Medulla oblongata (tissue), 1 donor: ENCODE measurements at regions not wholly inside any gene's neighbourhood (a gene's known extent, or its start where the extent isn't known, plus 50 kb on each side); places are given as distances from the start of the nearest gene placed in this dataset.

ENCODE experiments used
- DNase-seq: peaks from one replicate; pipeline ENCODE4 v3.0.0-alpha.2; 2015; ENCODE audit errors: extremely low spot score

- DNase-seq, result no peak
Measured at GRCh38 chr2:67039517-67040103, 357.5 kb upstream of the ETAA1 start.

GRCh38 chr2:67041051-67041450, 356.1 kb upstream of the ETAA1 start:
- no peak for DNase-seq

- DNase-seq, result no peak
Measured at GRCh38 chr2:67043781-67044478, 353.2 kb upstream of the ETAA1 start.

GRCh38 chr2:67046591-67046990, 350.5 kb upstream of the ETAA1 start:
- no peak for DNase-seq

- DNase-seq, result no peak
Measured at GRCh38 chr2:67048314-67048713, 348.8 kb upstream of the ETAA1 start.

GRCh38 chr2:67050622-67051021, 346.5 kb upstream of the ETAA1 start:
- no peak for DNase-seq

GRCh38 chr2:67054728-67055127, 342.4 kb upstream of the ETAA1 start:
- DNase-seq, result no peak

GRCh38 chr2:67055387-67056304, 341.5 kb upstream of the ETAA1 start:
- DNase-seq, result no peak

- no peak for DNase-seq
Measured at GRCh38 chr2:67057123-67057522, 340.0 kb upstream of the ETAA1 start.

GRCh38 chr2:67057901-67058703, 339.0 kb upstream of the ETAA1 start:
- no peak for DNase-seq

- DNase-seq, result no peak
Measured at GRCh38 chr2:67065046-67065445, 332.1 kb upstream of the ETAA1 start.

GRCh38 chr2:67066782-67067181, 330.4 kb upstream of the ETAA1 start:
- DNase-seq, result no peak

- no peak for DNase-seq
Measured at GRCh38 chr2:67067656-67068055, 329.5 kb upstream of the ETAA1 start.

GRCh38 chr2:67070826-67071225, 326.3 kb upstream of the ETAA1 start:
- no peak for DNase-seq

- no peak for DNase-seq
Measured at GRCh38 chr2:67075056-67075455, 322.1 kb upstream of the ETAA1 start.

- DNase-seq, result no peak
Measured at GRCh38 chr2:67075530-67076238, 321.4 kb upstream of the ETAA1 start.

GRCh38 chr2:67076239-67076624, 320.9 kb upstream of the ETAA1 start:
- DNase-seq, result no peak

GRCh38 chr2:67079729-67080128, 317.4 kb upstream of the ETAA1 start:
- no peak for DNase-seq

GRCh38 chr2:67082813-67083212, 314.3 kb upstream of the ETAA1 start:
- no peak for DNase-seq

- DNase-seq, result no peak
Measured at GRCh38 chr2:67083951-67084350, 313.2 kb upstream of the ETAA1 start.

GRCh38 chr2:67085146-67085545, 312.0 kb upstream of the ETAA1 start:
- DNase-seq, result no peak
